CMK (cell line): ENCODE measurements at regions not wholly inside any gene's neighbourhood (a gene's known extent, or its start where the extent isn't known, plus 50 kb on each side); places are given as distances from the start of the nearest gene placed in this dataset.
"Not testable (repeated sequence)": the region's sequence is repeated elsewhere in the genome, so short reads cannot be mapped to it uniquely, and the experiment has no call there.

Experiments used
- DNase-seq: peaks from one replicate; pipeline ENCODE4 v3.0.0-alpha.2; 2010; ENCODE audit warnings: low read depth

GRCh38 chr2:11995456-11995855 lies 249.0 kb downstream of the LPIN1 start:
- DNase-seq, result no peak

- DNase-seq, result no peak
These were observed 250.2 kb downstream of the LPIN1 start for GRCh38 chr2:11996618-11997017.

GRCh38 chr2:11997142-11997541 lies 250.7 kb downstream of the LPIN1 start:
- no peak for DNase-seq

GRCh38 chr2:11998218-11998617 lies 251.8 kb downstream of the LPIN1 start:
- DNase-seq, result no peak

GRCh38 chr2:11998626-11999378 lies 252.4 kb downstream of the LPIN1 start:
- DNase-seq, result no peak

GRCh38 chr2:12001621-12002020 lies 255.2 kb downstream of the LPIN1 start:
- DNase-seq, result no peak

GRCh38 chr2:12002215-12002614 lies 255.8 kb downstream of the LPIN1 start:
- DNase-seq, result no peak

GRCh38 chr2:12004713-12005112 lies 258.3 kb downstream of the LPIN1 start:
- no peak for DNase-seq

GRCh38 chr2:12005886-12006681 lies 259.7 kb downstream of the LPIN1 start:
- DNase-seq, result no peak

- DNase-seq, result no peak
These were observed 260.4 kb downstream of the LPIN1 start for GRCh38 chr2:12006850-12007249.

- DNase-seq, result no peak
These were observed 260.9 kb downstream of the LPIN1 start for GRCh38 chr2:12007282-12007681.

GRCh38 chr2:12008425-12009061 lies 262.1 kb downstream of the LPIN1 start:
- no peak for DNase-seq

- no peak for DNase-seq
These were observed 263.0 kb downstream of the LPIN1 start for GRCh38 chr2:12009323-12009905.

- DNase-seq, result no peak
These were observed 263.6 kb downstream of the LPIN1 start for GRCh38 chr2:12010059-12010458.

GRCh38 chr2:12010779-12011178 lies 264.3 kb downstream of the LPIN1 start:
- no peak for DNase-seq

- DNase-seq, result no peak
These were observed 267.9 kb downstream of the LPIN1 start for GRCh38 chr2:12014088-12014960.

GRCh38 chr2:12017499-12018157 lies 271.2 kb downstream of the LPIN1 start:
- DNase-seq, result no peak

- DNase-seq, result not testable (repeated sequence)
These were observed 272.3 kb downstream of the LPIN1 start for GRCh38 chr2:12018726-12019125.

- no peak for DNase-seq
These were observed 274.5 kb downstream of the LPIN1 start for GRCh38 chr2:12020833-12021469.

- DNase-seq, result not testable (repeated sequence)
These were observed 277.9 kb downstream of the LPIN1 start for GRCh38 chr2:12024197-12024907.
